GM18526 (cell line): ENCODE measurements at regions not wholly inside any gene's neighbourhood (a gene's known extent, or its start where the extent isn't known, plus 50 kb on each side); places are given as distances from the start of the nearest gene placed in this dataset.

Experiments
- POLR2A ChIP-seq: IDR thresholded peaks from 3 replicates; pipeline ENCODE4 v1.6.1; 2011; ENCODE audit not compliant: insufficient read length; ENCODE audit errors: extremely low read depth

DNA sequence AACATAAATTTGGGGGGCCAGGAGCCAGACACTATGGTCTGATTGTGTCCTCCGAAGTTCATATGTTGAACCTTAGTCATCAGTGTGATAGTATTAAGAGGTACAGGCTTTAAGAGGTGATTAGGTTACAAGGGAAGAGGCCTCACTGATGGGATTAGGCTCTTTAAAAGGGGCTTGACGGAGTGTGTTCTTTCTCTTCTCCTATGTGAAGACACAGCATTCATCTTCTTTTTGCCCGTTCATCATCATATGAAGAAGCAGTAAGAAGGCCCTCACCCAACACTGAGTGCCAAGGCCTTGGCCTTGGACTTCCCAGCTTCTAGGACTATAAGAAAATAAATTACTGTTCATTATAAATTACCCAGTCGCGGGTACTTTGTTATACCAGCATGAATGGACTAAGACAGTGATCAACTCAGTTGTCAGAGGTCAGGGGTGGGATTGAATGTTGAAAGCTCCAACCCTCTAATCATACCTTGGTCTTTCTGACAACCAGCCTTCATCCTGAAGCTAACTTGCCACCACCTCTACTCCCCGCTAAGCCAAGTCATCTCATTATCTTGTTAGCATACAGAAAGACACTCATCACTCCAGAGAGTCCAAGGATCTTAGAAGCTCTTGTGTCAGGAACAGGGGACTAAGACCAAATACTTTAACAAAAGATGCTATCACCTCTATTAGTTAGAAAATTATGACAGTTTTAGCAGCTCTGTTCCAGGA, 543.4 kb upstream of the DIPK2B start:
- TF ChIP-seq POLR2A: no peak

- no peak for TF ChIP-seq POLR2A
Measured at GRCh38 chrX:45743081-45743533, 542.4 kb upstream of the DIPK2B start.

DNA sequence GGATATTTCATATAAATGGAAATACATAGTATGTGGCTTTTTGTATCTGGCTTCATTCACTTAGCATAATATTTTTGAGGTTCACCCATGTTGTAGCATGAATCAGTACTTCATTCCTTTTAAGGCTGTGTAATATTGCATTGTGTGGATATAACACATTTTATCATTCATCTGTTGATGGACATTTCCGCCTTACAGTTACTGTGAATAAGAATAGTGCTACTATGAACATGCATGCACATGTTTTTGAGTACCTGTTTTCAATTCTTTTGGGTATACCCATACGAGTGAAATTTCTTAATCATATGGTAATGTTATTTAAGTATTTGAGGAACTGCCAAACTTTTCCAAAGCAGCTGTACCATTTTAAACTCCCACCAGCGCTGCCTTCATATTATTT, 539.6 kb upstream of the DIPK2B start:
- no peak for TF ChIP-seq POLR2A

DNA sequence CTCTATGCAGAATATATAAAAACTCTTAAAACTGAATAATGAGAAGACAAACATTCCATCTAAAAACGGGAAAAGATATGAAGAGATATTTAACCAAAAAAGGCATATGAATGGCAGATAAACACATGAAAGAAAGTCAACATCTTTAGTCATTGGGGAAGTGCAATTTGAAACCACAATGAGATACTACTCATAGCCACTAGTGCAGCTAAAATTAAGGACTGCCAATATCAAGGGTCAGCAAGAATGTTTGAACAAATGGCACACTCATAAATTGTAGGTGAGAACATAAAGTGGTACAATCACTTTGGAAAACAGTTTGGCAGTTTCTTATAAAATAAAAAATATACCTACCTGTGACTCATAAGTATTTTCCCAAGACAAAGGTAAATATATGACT, 534.9 kb upstream of the DIPK2B start:
- no peak for TF ChIP-seq POLR2A

DNA sequence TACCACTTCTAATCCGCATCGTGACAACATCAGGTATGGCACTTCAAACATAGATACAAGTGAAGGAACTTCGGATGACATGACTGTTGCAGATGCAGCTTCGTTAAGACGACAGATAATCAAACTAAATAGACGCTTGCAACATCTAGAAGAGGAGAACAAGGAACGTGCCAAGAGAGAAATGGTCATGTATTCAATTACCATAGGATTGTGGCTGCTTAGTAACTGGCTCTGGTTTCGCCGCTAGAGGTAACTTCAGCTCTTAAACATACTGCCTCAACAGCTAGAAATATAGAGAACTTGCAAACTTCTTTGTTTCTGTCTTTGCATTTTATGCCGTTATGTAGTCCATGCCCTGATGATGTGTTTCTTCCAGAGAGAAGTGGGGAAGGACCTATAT, 530.8 kb upstream of the DIPK2B start:
- TF ChIP-seq POLR2A: no peak

GRCh38 chrX:45727761-45728160, 527.1 kb upstream of the DIPK2B start:
- TF ChIP-seq POLR2A: no peak

- no peak for TF ChIP-seq POLR2A
Measured at GRCh38 chrX:45722471-45722870, 521.8 kb upstream of the DIPK2B start.

GRCh38 chrX:45719751-45720501, 519.2 kb upstream of the DIPK2B start:
- no peak for TF ChIP-seq POLR2A

DNA sequence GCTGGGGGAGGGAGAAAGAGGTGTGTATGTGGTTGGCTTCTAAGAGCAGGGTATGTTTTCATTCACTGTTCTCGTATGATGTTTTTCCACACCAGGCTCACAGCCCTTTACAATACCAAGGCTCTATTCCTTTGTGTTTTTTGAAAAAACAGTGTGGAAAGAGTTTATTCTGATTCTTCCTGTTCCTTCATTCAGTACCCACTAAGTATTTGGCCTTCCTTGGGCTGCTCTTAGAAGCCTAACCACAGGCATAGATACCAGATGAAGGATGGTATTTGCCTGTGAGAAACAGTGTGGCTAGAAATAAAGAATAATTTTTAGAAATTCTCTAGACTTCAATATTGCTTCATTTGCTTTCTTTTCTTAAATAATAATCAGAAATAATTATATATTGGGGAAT, 518.0 kb upstream of the DIPK2B start:
- no peak for TF ChIP-seq POLR2A

DNA sequence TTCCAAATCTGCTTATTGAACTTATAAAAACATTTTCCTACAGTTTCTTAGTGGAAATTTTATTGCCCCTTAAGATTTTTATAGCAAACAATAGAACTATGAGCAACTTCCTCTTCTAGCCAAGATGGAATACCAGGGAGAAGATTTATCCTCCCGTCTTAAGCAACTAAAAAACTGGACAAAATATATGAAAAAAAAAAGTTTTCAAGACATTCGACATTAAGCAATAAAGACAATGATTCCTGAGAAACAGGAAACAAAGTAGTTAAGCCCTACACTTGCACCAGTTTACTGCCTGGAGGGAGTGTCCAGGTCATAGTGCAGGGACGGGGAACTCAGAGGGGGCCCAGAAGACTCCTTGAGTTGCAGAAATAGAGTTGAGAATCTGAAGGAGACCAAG, 516.1 kb upstream of the DIPK2B start:
- no peak for TF ChIP-seq POLR2A

DNA sequence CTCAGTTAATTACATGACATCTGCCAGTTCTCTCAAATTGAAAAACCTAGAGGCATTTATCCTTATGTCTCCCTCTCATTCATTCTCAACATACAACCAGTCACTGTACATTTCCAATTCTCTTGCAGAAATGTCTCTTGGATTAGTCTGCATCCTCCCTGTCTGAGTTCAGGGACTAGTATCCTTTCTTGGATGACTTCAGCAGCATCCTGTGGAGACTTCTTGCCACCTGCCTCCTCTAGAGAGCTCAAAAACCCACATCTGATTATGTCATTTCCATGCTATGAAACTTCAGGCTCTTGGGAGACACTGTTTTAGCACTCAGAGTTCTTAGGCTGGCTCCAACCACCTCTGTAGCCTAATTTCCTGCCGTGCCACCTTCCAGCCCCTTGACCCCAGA, 515.1 kb upstream of the DIPK2B start:
- no peak for TF ChIP-seq POLR2A

DNA sequence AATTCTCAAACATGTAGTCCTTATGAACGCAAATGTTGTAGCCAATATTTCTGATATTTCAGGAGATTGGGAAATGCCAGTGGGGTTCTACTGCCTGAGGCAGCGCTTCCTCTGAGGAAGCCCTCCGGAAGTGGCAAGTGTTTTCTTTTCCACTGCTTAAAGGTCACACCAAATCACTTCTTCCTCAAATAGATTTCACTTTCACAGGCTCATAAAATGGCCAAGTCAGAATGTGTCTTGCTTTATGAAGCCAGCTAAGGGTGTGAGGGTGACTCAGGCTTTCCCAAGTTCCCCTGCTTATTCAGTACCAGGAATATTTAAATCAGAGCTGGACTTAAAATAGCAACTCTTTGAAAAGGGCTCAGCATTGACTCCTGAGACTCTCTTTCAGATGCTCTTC, 514.2 kb upstream of the DIPK2B start:
- no peak for TF ChIP-seq POLR2A

DNA sequence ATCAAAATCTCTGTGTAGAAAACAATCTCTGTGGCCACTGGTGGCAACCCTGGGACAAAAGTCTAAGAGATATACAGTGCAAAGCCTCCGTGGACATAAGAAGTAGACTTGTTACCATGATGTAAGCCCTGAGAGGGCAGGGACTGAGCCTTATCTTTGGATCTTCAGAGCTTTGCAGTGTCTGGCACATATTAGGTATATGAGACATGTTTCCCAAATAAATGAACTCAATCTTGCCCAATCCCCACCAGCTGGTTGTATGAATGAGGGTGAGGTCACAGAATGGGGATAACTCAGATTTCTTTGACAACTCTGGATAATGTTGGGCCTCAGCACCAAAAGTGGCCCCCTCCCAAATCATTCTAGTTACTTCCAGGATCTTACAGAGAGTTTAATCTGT, 511.4 kb upstream of the DIPK2B start:
- no peak for TF ChIP-seq POLR2A

DNA sequence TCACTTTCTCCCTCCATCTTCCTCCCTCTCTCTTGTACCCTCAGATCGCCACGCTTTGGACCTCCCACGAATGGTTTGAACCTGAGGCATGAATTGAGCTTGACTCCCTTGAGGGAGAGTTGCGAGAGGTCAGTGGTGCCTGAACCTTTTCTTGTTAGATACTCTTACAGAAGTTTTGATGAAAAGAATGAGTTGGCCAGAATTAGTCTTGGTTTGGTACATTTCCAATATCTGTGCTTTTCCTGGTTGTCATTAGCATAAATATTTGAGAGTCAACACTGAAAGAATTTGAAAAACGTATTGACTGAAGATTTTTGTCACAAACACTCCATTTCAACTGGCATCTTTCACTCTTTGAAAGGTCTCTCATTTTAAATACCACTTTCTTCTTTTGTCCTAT, 510.6 kb upstream of the DIPK2B start:
- TF ChIP-seq POLR2A: no peak

- TF ChIP-seq POLR2A: no peak
Measured at GRCh38 chrX:45710081-45710801, 509.6 kb upstream of the DIPK2B start.

DNA sequence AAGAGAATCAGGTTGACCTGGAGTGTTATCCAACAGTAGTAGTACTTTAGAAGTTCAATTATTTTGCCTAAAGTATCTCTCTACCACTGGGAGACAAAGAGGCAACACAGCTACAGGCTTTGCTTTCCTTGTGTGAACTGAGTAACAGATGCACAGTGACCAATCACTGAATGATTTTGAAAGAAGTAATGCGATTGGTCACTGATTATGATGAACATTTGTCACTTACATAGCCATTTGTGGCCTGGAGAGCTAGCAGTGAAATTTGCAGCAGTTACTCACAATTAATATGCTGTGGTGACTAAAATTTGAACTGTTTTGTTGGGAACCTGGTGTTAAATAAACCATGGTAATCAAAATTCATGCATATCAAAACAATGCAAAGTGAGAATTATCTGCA, 508.7 kb upstream of the DIPK2B start:
- TF ChIP-seq POLR2A: no peak

DNA sequence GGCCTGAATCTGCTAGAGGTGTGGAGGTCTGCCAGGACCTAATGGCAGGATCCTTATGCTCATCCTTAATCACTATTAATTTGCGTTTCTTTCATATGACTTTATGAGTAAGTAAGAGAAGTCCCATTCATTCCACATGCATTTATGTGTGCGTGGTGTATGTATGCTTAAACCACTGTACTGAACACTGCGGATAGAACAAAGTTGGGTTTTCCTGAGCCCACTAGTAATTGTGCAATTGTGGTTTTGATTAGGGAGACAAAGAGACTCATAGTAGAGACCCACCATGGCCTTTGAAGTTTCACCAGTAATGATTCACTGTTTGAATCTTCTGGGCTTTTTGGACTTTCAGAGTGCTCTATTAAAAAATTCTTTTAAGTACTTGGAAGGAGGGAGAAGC, 498.5 kb upstream of the DIPK2B start:
- TF ChIP-seq POLR2A: no peak

- no peak for TF ChIP-seq POLR2A
Measured at GRCh38 chrX:45697591-45697990, 496.9 kb upstream of the DIPK2B start.
